UCSD-AML1 (cell line): ENCODE measurements at regions not wholly inside any gene's neighbourhood (a gene's known extent, or its start where the extent isn't known, plus 50 kb on each side); places are given as distances from the start of the nearest gene placed in this dataset.
"Not testable (repeated sequence)": the region's sequence is repeated elsewhere in the genome, so short reads cannot be mapped to it uniquely, and the experiment has no call there.

Experiments used
- DNase-seq: peaks from one replicate; lab custom pipeline; 2025; ENCODE audit not compliant: unreplicated experiment; lab: John Stamatoyannopoulos, UW

DNA sequence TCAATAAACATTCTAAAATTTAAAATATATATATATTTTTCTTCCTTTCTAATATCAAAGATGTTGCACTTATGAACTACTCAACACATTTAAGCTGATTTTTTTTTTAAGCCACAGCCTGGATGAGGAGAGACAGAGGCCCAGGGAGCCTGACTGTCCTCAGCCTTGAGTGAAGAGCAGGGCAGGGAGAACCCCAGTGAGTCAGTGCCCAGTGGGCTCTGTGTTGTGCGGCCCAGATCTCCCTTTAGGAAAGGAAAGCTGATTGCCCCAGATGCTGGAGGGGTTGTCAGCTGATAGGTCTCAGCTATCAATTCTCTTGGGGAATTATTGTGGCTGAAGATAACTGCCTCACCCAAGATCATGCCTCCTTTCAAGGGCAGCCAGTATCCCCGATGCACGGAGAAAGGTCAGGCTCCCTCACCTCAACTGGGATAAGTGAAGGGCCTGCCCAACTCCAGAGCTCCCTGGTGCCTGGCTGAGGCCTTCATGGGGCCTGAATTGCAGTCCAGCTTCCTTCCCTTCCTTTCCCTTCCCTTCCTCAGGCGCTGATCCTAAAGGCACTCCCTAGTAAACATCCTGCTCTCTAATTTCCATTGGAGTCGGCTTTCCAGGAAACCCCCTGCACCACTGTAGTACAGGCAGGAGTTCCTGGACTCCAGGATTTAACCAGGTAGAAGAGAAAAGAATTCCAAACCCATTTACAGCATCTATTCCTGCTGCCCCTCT lies 106.9 kb upstream of the ATL2 start:
- DNase-seq: no peak

DNA sequence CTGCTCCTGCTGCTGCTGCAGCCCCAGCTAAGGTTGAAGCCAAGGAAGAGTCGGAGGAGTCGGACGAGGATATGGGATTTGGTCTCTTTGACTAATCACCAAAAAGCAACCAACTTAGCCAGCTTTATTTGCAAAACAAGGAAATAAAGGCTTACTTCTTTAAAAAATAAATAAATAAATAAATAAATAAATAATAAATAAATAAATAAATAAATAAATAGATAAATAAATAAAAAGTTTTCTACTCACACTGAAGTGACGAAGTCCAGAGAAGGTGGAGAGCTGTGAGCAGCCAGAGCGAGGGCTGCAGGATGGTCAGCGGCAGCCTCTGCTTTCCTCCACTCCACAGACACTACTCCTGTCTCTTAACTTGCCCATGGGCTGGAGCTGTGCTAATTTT lies 105.6 kb upstream of the ATL2 start:
- not testable (repeated sequence) for DNase-seq

DNA sequence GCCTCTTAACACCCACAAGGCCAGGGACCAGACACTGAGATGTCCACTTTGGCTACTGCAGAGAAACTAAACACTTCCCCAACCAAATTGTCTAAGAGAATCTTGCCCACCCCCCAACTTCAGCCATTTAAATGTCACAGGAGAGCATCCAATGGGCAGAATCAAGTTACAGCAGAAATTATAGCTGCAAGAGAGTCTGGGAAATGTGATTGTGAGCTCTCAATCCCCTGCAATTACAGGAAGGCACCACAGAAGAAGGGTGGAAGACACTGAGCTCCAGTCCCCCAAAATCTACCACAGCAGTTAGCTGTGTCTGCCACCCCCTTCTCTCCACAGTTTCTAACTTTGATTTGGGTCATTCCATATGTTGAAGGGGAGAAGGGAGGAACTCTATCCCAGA lies 103.5 kb upstream of the ATL2 start:
- DNase-seq: no peak

DNA sequence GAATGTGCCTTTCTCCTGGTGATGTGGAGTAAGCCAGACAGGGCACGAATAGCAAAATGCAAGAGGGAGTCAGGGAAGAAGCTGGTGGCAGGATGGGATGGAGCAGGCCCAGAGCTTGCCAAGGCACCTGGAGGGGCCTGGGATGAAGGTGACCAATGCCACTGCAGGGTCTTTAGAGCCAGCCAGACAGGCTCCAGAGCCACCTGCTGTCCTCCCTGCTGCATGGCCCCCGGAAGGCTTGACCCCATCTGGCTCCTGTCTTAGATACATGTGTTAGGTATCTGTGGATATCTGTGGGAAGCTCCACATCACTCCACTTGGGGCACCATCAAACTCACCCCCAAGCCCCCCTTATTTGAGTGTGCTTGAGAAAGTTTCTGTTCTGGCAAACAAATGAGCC lies 99.9 kb upstream of the ATL2 start:
- no peak for DNase-seq

DNA sequence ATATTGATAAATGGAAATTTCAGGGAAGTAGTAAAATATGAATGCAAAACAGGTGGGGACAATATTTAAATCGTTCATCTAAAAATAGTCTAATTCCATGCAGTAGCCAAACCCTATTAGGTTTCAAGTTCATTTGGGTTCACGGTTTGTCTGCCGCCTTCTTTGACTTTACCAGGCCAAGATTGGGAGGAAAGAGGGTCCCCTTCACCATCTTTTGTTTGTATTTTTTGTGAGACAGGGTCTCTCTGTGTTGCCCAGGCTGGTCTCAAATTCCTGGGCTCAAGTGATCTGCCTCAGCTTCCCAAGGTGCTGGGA lies 98.5 kb upstream of the ATL2 start:
- DNase-seq: no peak

DNA sequence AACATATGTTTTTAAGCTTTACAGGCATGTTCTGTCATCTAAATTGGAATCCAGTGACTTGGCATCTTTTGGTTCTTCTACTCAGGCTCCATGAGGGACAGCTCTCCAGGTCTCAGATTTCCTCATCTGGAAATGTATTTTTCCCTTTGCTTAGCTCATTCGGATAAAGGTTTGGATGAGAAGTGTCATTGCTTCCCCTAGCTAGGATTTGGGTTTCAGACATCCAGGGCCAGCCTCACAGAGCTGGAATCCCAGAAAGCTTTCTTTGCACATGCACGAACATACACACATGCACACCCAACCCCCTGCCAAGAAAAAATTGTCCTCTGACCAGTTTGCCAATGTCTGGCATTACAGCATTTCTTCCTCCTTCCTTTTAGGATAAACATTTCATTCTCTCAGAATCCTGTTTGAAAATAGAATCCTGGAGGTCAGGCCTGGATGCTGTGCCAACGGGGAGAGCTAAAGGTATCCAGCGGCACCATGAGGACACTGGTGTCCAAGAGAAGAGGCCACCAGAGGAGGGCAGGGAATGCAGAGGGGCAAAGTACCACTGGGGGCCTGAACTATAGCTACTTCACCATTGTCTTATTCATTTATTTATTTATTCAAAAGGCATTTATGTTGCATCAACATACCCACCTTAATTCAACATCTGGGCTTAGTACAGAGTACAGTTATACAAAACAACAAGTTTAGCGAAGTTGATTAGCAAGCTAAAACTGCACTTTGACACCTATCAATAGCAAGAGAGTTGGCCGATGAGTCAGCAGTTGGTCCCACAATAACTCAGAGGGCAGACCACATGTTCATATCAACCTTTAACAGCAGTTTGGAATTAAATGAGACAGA lies 97.9 kb upstream of the ATL2 start:
- DNase-seq: no peak

DNA sequence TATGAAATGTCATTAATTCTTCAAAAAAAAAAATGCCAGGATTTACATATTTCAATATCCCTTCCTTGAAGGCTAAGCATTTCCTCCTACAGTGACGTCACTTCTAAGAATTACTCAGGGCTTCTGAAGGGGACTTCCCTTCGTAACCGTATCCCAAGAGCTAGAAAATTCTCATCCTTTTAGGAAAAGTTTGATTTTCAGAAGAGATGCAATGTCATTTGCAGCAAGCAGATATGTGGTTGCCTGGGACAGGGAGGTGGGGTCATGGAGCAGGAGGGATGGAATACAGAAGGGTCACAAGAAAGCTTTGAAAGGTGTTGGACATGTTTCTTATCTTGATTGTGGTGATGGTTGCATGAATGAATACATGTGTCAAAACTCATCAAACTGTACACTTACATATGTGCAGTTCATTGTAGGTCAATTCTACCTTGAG lies 97.0 kb upstream of the ATL2 start:
- no peak for DNase-seq

DNA sequence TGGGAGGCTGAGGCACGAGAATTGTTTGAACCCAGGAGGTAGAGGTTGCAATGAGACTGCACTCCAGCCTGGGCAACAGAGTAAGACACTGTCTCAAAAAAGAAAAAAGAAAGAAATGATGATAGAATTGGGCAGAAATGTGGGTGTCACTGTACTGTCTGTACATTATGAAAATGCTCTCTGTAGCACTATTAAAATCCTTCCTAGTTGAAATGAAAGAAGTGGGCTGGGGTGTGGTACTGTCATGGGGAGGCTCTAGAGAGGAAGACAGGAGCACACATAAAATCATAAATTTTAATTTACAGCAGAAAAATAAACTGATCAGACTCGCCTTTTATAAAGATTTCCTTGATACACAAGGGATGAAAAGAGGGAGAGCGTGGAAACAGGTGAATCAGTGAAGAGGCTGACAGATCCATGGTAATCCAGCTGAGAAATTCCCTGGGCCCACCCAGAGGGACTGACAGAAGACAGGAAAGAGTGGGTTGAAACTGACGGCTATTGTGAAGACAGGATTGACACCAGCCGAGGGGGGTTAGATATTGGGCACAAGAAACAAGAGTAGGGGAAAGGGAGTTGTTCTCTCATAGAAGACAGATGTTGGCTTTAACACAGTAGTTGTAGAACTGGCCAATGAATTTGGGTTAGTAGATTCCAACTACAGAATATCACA lies 96.4 kb upstream of the ATL2 start:
- no peak for DNase-seq

DNA sequence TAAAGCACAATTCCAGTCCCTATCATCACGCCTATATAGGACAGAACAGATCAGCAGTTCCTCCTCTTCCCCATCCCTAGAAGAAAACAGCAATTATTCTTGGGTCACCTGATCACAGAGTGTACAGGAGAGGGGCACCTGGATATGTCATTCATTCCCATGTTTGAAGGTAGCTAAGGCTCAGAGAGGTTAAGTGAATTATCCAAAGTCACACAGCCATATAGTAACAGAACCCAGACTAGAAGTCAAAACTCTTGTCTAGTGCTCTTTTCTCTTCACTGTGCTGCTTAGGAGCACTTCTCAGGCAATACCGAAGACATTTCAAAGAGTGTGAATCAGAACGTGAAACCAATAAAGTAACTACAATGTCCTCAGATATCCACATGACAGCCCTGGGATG lies 93.0 kb upstream of the ATL2 start:
- DNase-seq: no peak

DNA sequence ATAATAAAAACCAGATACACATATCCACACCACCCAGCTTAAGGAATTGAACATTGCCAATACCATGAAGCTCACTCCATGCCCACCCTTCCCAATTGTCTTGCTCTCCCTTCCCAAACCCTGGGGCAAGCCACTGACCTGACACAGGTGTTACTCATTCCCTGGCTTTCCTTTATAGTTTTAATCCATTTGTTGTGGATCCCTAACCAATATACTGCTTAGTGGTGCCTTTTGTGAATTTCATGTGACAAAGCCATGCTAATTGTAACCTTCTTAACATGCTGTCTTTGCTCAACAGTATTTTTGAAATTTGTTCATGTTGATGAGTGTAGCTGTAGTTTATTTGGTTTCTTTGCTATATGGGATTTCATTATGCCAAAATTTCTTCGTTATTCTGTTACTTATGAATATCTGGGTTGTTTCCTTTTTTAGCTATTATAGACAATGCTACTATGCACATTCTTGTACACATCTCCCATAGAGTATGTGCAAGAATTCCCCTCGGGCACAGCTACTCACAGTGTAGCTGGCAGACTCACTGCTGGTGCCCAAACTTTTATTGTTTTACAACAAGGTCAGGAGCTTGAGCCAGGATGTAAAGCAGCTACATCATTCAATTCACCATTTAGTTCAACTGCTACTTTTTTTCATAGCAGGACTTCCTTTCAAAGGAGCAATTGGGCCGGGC lies 90.8 kb upstream of the ATL2 start:
- no peak for DNase-seq

DNA sequence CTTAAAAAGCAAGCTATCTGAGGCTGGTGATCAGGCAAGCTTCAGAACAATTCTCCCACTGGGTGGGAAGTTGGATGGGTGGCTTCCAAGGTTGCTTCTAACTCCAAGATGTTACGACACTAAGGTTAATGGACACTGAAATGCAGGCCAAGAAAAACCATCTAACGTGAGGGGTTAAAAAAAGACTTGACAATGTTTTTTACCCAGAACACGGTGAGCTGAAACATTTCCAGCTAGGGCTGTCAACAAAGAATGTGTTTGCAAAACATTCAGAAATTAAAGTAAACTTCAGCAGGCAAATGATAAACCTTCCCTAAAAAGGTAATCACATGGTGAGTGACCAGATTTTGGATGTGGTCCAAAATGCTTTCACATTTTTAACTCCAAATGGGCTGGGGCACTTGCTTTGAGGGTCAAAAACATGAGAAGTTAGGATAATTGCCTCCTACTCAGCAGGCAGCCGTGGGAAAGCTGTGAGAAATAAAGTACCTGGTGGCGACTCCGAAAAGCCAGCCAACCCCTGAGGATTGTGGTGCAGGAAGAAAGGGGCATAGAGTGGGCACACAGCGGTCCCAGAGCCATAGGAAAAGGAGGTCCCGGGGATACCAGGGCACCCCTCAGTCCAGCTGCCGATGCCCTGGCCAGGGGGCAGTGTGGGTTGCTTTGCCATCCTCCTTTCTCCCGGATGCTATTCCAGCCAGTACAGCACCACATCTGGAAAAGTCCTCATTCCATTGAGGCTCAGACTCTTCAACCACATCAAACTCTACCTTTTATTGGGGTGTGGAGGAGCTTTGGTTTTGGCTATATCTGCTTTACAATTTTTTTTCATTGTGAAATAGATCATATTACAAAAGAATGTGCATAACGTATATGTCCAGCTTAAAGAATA lies 90.0 kb upstream of the ATL2 start:
- DNase-seq: no peak

DNA sequence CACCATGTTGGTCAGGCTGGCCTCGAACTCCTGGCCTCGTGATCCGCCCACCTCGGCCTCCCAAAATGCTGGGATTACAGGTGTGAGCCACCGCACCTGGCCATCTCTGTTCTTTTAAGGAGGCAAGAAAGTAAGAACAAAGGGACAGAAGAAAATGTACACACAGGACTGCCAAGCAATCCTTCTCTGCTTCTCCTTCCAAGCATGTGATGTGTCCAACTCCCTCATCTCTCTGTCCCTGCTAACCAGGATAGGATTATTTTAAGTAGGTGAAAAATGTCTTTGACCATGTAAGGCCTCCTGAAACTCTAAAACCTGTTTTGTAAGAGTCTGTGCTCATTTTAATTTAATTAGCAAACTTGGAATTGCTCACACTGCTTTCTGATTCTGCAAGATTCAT lies 89.3 kb upstream of the ATL2 start:
- DNase-seq: no peak

DNA sequence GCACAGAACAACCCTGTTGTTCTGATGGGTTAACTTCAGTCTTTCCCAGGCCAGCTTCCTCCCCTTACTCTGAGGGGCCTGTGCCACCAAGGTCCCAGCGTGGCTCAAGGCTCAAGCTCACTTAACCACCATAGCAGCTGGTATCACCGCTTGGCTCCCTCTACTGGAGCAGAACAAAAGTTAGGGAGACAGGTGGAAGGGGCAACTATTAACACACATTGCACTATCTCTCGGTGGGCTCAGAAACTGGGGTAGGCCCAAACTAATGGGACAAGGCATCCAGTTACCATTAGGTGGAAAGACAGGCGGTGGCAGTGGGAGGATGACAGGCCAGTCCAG lies 88.7 kb upstream of the ATL2 start:
- DNase-seq: peak; percentile 21

DNA sequence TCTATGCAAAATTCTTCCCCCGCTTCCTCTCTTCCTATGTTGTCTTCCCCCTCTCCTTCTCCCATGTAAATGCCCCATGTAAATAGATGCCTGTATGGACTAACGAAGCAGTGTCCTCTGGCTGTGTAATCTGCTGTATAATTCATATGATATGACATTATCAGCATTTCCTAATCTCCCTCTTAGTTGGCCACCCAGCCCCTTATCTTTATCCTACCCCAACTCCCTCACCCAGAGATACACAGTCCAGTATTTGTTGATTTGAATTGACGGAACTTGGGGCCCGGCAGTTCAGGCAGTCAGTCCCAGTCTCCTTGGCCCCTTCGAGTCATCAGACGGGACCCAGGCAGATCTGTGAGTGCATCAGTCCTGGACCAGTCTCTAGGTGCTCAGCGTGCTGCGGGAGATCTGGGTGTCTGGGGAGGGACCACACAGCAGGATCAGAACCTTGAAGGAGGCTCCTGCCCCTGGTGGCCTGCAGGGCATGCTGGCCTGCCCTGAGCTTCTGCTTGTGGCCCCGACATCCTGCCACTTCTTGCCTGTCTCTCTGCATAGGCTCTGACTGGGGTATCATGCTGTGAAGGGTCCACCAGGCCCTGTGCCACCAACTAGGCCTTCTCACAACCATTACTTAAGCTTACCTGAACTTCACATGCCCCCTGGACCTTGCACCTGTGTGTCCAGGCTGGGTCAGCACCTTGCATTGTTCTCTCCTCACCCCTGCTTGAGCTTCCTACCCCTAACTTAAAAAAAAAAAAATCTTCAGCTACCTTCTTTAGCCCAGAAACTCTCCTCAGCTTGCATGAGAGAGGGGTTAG lies 88.1 kb upstream of the ATL2 start:
- no peak for DNase-seq

DNA sequence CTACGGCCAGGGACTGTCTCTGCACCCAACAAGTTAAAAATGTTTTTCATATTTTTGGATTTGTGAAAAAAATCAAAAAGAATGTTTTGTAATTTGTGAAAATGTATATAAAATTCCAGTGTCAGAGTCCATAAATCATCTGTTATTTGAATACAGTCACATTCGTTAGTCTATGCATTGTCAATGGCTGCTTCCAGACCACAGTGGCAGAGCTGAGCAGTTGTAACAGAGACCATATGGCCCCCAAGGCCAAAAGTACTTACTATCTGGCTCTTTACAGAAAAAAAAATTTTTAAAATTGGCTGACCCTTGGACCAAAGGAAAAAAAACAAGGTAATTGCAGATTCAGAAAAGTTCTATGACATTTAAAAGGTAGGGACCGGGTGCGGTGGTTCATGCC lies 86.7 kb upstream of the ATL2 start:
- DNase-seq: no peak

DNA sequence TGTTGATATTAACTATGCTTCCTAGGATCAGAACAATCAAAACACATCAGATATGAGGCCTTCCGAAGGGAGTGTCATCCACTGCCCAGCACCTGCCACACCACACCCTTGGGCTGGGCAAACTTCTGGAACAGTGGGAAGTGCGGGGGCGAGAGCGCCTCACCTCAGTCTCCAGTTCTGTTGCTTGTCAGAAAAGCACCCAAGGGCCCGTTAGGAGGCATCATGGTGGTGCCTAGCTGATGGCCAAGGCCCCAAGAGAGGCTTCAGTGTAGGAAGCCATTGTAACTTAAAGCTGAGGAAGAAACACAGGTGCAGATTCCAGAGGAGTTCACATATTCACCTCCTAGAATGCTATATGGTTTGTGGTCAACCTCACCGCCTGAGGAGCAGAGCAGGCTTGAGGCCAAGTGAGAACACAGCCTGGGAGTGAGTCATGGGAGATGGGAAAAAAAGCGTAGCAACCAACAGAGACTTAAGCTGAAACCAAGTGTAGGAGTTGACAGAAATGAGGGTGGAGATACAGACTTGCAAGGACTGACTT lies 85.1 kb upstream of the ATL2 start:
- DNase-seq: no peak

DNA sequence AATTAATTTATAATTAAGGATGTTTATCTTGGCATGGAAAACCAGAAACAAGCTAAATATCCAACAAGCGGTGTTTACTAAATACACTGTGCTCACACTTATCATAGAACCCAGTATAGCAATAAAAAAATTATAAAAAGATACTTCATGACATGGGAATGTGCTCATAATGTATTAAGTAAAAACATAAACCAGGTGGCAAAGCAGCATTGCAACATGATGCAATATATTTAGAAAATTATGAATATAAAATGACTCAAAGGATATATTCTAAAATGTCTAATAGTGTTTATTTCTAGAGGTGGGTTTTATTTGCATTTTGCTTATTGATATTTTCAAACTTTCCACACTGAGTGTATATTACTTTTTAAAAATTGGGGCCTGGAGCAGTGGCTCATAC lies 84.4 kb upstream of the ATL2 start:
- no peak for DNase-seq

DNA sequence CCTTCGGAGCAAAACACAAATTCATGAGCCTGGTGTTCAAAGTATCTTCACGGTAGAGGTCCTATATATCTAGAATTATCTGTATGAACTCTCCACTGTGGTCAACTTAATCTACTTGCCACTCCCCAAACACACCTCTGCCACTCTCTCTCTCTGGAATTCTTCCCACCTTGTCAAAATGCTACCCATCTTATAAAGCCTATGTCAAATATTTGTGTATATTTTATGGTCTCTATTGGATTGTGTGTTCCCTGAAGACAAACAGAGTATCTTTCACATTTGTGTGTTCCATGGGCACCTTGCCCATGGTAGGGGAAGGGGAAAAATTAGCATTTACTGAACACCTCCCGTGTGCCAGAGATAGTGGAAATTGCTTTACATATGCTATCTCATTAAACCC lies 83.2 kb upstream of the ATL2 start:
- no peak for DNase-seq

DNA sequence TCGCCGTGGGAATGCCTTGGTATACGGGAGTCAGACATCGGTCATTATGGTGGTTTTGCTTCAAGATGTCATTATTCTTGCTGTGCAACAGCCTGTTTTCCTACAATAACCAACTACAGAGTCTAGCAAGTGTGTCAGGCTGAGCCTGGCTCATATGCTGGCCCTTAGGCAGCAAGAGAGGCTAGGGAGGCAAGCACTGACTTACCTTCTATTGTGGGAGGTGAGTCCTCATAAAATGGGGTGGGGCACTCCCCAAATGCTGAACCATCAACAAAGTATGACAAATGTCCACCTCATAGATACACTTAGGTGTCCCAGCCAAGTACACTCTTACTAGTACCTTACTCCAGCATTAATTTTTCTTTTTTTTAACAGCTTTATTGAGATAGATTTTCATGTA lies 77.0 kb upstream of the ATL2 start:
- no peak for DNase-seq

DNA sequence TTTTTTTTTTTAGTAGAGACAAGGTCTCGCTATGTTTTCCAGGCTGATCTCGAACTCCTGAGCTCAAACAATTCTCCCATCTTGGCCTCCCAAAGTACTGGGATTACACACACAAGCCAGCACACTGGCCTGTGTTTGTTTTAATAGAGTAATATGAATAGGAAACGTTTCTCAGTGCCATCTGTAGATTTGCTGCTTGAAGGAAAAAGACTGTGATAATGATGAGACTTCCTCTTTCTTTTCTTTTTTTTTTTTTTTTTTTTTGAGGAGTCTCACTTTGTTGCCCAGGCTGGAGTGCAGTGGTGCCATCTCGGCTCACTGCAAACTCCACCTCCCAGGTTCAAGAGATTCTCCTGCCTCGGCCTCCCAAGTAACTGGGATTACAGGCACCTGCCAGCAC lies 74.7 kb upstream of the ATL2 start:
- DNase-seq: not testable (repeated sequence)
